ENCODE measurements at regions not wholly inside any gene's neighbourhood (a gene's known extent, or its start where the extent isn't known, plus 50 kb on each side); places are given as distances from the start of the nearest gene placed in this dataset.

- H3K4me1 ChIP-seq (ENCODE audit: insufficient read depth, poor library complexity, severe bottlenecking), result no peaks in the 10 kb centered on the region
- no peak for TF ChIP-seq CTCF (IDR thresholded peaks at IDR 0.05; ENCODE audit: poor library complexity, severe bottlenecking)
- no peak overlapping the region for H3K4me3 ChIP-seq (ENCODE audit: severe bottlenecking)
- ATAC-seq (ENCODE audit: low read depth), result no peak
- no peaks in the 10 kb centered on the region for H3K9me3 ChIP-seq (ENCODE audit: severe bottlenecking)
- no peak for DNase-seq (ENCODE audit: low spot score)
- H3K36me3 ChIP-seq (ENCODE audit: low read depth), result no peaks in the 10 kb centered on the region
- no peak overlapping the region for H3K27ac ChIP-seq (ENCODE audit: poor library complexity, severe bottlenecking)
- no peaks in the 10 kb centered on the region for H3K27me3 ChIP-seq (ENCODE audit: insufficient read depth, poor library complexity, severe bottlenecking)
These were observed 692.6 kb downstream of the RAB28 start for GRCh38 chr4:12791536-12791935.

GRCh38 chr4:12787261-12787660 lies 696.9 kb downstream of the RAB28 start:
- Histone ChIP-seq H3K27me3 (ENCODE audit: insufficient read depth, poor library complexity, severe bottlenecking) (no peaks in the 10 kb centered on the region), H3K9me3 (ENCODE audit: severe bottlenecking) (no peaks in the 10 kb centered on the region), H3K36me3 (ENCODE audit: low read depth) (no peaks in the 10 kb centered on the region), H3K27ac (ENCODE audit: poor library complexity, severe bottlenecking) (no peak overlapping the region), H3K4me3 (ENCODE audit: severe bottlenecking) (no peak overlapping the region), H3K4me1 (ENCODE audit: insufficient read depth, poor library complexity, severe bottlenecking) (no peaks in the 10 kb centered on the region)
- TF ChIP-seq CTCF (IDR thresholded peaks at IDR 0.05; ENCODE audit: poor library complexity, severe bottlenecking), result no peak
- ATAC-seq (ENCODE audit: low read depth), result no peak
- DNase-seq (ENCODE audit: low spot score), result no peak

- DNase-seq (ENCODE audit: low spot score) (no peak), ATAC-seq (ENCODE audit: low read depth) (no peak)
- H3K27ac ChIP-seq (ENCODE audit: poor library complexity, severe bottlenecking), result no peak overlapping the region
- no peak overlapping the region for H3K4me3 ChIP-seq (ENCODE audit: severe bottlenecking)
- no peaks in the 10 kb centered on the region for H3K27me3 ChIP-seq (ENCODE audit: insufficient read depth, poor library complexity, severe bottlenecking)
- TF ChIP-seq CTCF (IDR thresholded peaks at IDR 0.05; ENCODE audit: poor library complexity, severe bottlenecking), result no peak
- no peaks in the 10 kb centered on the region for H3K36me3 ChIP-seq (ENCODE audit: low read depth)
- H3K4me1 ChIP-seq (ENCODE audit: insufficient read depth, poor library complexity, severe bottlenecking), result no peaks in the 10 kb centered on the region
- H3K9me3 ChIP-seq (ENCODE audit: severe bottlenecking), result no peaks in the 10 kb centered on the region
These were observed 705.4 kb downstream of the RAB28 start for GRCh38 chr4:12778706-12779105.

- Histone ChIP-seq H3K4me3 (ENCODE audit: severe bottlenecking) (no peak overlapping the region), H3K27me3 (ENCODE audit: insufficient read depth, poor library complexity, severe bottlenecking) (no peaks in the 10 kb centered on the region), H3K36me3 (ENCODE audit: low read depth) (no peaks in the 10 kb centered on the region), H3K27ac (ENCODE audit: poor library complexity, severe bottlenecking) (no peak overlapping the region), H3K4me1 (ENCODE audit: insufficient read depth, poor library complexity, severe bottlenecking) (no peaks in the 10 kb centered on the region), H3K9me3 (ENCODE audit: severe bottlenecking) (no peaks in the 10 kb centered on the region)
- TF ChIP-seq CTCF (IDR thresholded peaks at IDR 0.05; ENCODE audit: poor library complexity, severe bottlenecking), result no peak
- no peak for DNase-seq (ENCODE audit: low spot score)
- ATAC-seq (ENCODE audit: low read depth), result no peak
These were observed 705.9 kb downstream of the RAB28 start for GRCh38 chr4:12778191-12778590.

- peaks cover 11% of the 10 kb centered on the region for H3K27me3 ChIP-seq (ENCODE audit: insufficient read depth, poor library complexity, severe bottlenecking)
- H3K4me3 ChIP-seq (ENCODE audit: severe bottlenecking), result no peak overlapping the region
- H3K27ac ChIP-seq (ENCODE audit: poor library complexity, severe bottlenecking), result no peak overlapping the region
- no peak for TF ChIP-seq CTCF (IDR thresholded peaks at IDR 0.05; ENCODE audit: poor library complexity, severe bottlenecking)
- no peaks in the 10 kb centered on the region for H3K4me1 ChIP-seq (ENCODE audit: insufficient read depth, poor library complexity, severe bottlenecking)
- H3K9me3 ChIP-seq (ENCODE audit: severe bottlenecking), result no peaks in the 10 kb centered on the region
- H3K36me3 ChIP-seq (ENCODE audit: low read depth), result no peaks in the 10 kb centered on the region
- ATAC-seq (ENCODE audit: low read depth) (no peak), DNase-seq (ENCODE audit: low spot score) (no peak)
These were observed 713.8 kb downstream of the RAB28 start for GRCh38 chr4:12770351-12770750.

Data from RWPE2 (cell line).